ENCODE measurements at regions not wholly inside any gene's neighbourhood (a gene's known extent, or its start where the extent isn't known, plus 50 kb on each side); places are given as distances from the start of the nearest gene placed in this dataset.

DNA sequence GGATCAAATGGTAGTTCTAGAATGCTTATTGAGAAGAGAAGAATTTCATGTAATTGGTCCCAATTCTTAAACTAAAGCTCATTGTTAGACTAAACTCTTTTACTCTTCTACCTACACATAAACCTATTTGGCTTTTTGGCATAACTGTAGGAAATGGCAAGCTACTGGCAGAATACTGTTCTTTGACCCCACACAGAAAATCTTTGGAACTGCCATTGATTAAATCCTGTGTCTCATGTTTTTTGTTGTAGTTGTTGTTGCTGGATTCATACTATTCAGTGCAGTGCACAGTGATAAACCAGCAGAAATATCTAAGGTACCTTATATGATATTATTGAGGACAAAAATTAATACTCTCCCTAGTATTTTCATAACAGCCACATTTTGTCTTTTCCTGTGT lies 242.1 kb upstream of the SGK1 start:
- no peak for TF ChIP-seq ISL1 (CRISPR knock-in tag; IDR thresholded peaks at IDR 0.05)
- TF ChIP-seq ARNTL (CRISPR knock-in tag; IDR thresholded peaks at IDR 0.05; ENCODE audit: borderline replicate concordance, low read depth): no peak
- TF ChIP-seq, protein P1, sequence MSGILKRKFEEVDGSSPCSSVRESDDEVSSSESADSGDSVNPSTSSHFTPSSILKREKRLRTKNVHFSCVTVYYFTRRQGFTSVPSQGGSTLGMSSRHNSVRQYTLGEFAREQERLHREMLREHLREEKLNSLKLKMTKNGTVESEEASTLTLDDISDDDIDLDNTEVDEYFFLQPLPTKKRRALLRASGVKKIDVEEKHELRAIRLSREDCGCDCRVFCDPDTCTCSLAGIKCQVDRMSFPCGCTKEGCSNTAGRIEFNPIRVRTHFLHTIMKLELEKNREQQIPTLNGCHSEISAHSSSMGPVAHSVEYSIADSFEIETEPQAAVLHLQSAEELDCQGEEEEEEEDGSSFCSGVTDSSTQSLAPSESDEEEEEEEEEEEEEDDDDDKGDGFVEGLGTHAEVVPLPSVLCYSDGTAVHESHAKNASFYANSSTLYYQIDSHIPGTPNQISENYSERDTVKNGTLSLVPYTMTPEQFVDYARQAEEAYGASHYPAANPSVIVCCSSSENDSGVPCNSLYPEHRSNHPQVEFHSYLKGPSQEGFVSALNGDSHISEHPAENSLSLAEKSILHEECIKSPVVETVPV (CRISPR knock-in tag; IDR thresholded peaks at IDR 0.05): no peak
- no peak for TF ChIP-seq ZNF565 (CRISPR knock-in tag; conservative IDR thresholded peaks at IDR 0.05; ENCODE audit: low read depth)
- TF ChIP-seq SNAI2 (CRISPR knock-in tag; IDR thresholded peaks at IDR 0.05): no peak
- no peak for TF ChIP-seq GLIS3 (CRISPR knock-in tag; IDR thresholded peaks at IDR 0.05)
- TF ChIP-seq CSDC2 (CRISPR knock-in tag; IDR thresholded peaks at IDR 0.05): no peak
- TF ChIP-seq TOX (CRISPR knock-in tag; IDR thresholded peaks at IDR 0.05; ENCODE audit: borderline replicate concordance): no peak
- no peak for ATAC-seq

DNA sequence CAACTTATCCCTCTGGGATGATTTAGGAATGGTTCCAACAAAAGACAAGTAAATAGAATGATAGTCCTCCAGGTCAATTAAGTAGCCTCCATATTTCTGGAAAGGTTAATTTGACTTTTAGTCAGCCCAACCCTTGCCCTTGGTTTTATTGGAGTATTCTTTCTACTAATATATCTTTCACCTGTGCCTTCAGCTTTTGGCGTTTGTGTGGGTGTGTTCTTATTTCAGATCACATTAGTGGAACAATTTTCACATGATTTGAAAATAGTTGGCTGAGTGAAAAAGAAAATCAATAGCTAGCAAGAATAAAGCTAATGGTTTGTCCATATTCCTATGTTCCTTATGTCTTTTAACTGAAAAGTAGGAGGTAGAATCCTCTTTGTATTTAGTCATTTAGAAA lies 239.6 kb upstream of the SGK1 start:
- TF ChIP-seq PPARA (CRISPR knock-in tag; IDR thresholded peaks at IDR 0.05; ENCODE audit: borderline replicate concordance) (no peak), ZFP30 (CRISPR knock-in tag; IDR thresholded peaks at IDR 0.05) (no peak), ZNF70 (CRISPR knock-in tag; IDR thresholded peaks at IDR 0.05) (no peak), BACH2 (CRISPR knock-in tag; IDR thresholded peaks at IDR 0.05; ENCODE audit: borderline replicate concordance) (no peak), ZC3H10 (CRISPR knock-in tag; IDR thresholded peaks at IDR 0.05) (no peak), SNAI2 (CRISPR knock-in tag; IDR thresholded peaks at IDR 0.05) (no peak), CSDC2 (CRISPR knock-in tag; IDR thresholded peaks at IDR 0.05) (no peak), TOX (CRISPR knock-in tag; IDR thresholded peaks at IDR 0.05; ENCODE audit: borderline replicate concordance) (no peak), ISL1 (CRISPR knock-in tag; IDR thresholded peaks at IDR 0.05) (no peak), GLIS3 (CRISPR knock-in tag; IDR thresholded peaks at IDR 0.05) (no peak), TCF4 (CRISPR knock-in tag; IDR thresholded peaks at IDR 0.05; ENCODE audit: borderline replicate concordance) (no peak)
- TF ChIP-seq, protein P2, sequence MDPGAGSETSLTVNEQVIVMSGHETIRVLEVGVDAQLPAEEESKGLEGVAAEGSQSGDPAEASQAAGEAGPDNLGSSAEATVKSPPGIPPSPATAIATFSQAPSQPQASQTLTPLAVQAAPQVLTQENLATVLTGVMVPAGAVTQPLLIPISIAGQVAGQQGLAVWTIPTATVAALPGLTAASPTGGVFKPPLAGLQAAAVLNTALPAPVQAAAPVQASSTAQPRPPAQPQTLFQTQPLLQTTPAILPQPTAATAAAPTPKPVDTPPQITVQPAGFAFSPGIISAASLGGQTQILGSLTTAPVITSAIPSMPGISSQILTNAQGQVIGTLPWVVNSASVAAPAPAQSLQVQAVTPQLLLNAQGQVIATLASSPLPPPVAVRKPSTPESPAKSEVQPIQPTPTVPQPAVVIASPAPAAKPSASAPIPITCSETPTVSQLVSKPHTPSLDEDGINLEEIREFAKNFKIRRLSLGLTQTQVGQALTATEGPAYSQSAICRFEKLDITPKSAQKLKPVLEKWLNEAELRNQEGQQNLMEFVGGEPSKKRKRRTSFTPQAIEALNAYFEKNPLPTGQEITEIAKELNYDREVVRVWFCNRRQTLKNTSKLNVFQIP (CRISPR knock-in tag; IDR thresholded peaks at IDR 0.05; ENCODE audit: borderline replicate concordance, low read depth): no peak
- TF ChIP-seq, protein P1 (CRISPR knock-in tag; IDR thresholded peaks at IDR 0.05): no peak
- TF ChIP-seq, protein P3, sequence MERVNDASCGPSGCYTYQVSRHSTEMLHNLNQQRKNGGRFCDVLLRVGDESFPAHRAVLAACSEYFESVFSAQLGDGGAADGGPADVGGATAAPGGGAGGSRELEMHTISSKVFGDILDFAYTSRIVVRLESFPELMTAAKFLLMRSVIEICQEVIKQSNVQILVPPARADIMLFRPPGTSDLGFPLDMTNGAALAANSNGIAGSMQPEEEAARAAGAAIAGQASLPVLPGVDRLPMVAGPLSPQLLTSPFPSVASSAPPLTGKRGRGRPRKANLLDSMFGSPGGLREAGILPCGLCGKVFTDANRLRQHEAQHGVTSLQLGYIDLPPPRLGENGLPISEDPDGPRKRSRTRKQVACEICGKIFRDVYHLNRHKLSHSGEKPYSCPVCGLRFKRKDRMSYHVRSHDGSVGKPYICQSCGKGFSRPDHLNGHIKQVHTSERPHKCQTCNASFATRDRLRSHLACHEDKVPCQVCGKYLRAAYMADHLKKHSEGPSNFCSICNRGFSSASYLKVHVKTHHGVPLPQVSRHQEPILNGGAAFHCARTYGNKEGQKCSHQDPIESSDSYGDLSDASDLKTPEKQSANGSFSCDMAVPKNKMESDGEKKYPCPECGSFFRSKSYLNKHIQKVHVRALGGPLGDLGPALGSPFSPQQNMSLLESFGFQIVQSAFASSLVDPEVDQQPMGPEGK (CRISPR knock-in tag; IDR thresholded peaks at IDR 0.05; ENCODE audit: borderline replicate concordance): no peak
- ATAC-seq: no peak

- no peak for ATAC-seq
- TF ChIP-seq, protein P1 (CRISPR knock-in tag; IDR thresholded peaks at IDR 0.05): no peak
- no peak for TF ChIP-seq SNAI2 (CRISPR knock-in tag; IDR thresholded peaks at IDR 0.05)
- no peak for TF ChIP-seq PPARA (CRISPR knock-in tag; IDR thresholded peaks at IDR 0.05; ENCODE audit: borderline replicate concordance)
- no peak for TF ChIP-seq ZNF8 (CRISPR knock-in tag; IDR thresholded peaks at IDR 0.05)
- TF ChIP-seq, protein P3 (CRISPR knock-in tag; IDR thresholded peaks at IDR 0.05; ENCODE audit: borderline replicate concordance): no peak
- no peak for TF ChIP-seq ARNTL (CRISPR knock-in tag; IDR thresholded peaks at IDR 0.05; ENCODE audit: borderline replicate concordance, low read depth)
- no peak for TF ChIP-seq ZNF565 (CRISPR knock-in tag; conservative IDR thresholded peaks at IDR 0.05; ENCODE audit: low read depth)
- no peak for TF ChIP-seq BACH2 (CRISPR knock-in tag; IDR thresholded peaks at IDR 0.05; ENCODE audit: borderline replicate concordance)
- TF ChIP-seq CSDC2 (CRISPR knock-in tag; IDR thresholded peaks at IDR 0.05): no peak
- TF ChIP-seq ISL1 (CRISPR knock-in tag; IDR thresholded peaks at IDR 0.05): no peak
These were observed 237.8 kb upstream of the SGK1 start for GRCh38 chr6:134555672-134556071.

Data from SK-N-SH treated with all-trans-retinoic acid at 6 μM for 48 hours (cell line).